Lower leg skin (tissue), 4 donors: ENCODE measurements at regions not wholly inside any gene's neighbourhood (a gene's known extent, or its start where the extent isn't known, plus 50 kb on each side); places are given as distances from the start of the nearest gene placed in this dataset.

Experiments
- DNase-seq, 2 donors: peaks; one replicate each; pipeline ENCODE4 v3.0.0-alpha.2; 2019; ENCODE audit warnings: low spot score in 2 of 2
- H3K4me3 ChIP-seq: fragments of 200-600 bp; sonication (generic); 2 replicates; pipeline ENCODE4 v1.5.1; 2017; ENCODE audit warnings: mild to moderate bottlenecking, low read depth; ENCODE audit not compliant: poor library complexity, severe bottlenecking
- CTCF ChIP-seq, 3 donors: fragments of 450-650 bp; IDR thresholded peaks; one replicate each; pipeline ENCODE4 v1.5.1; 2016; ENCODE audit warnings: antibody characterized with exemption in 3 of 3, mild to moderate bottlenecking in 3 of 3, moderate library complexity in 2 of 3
- POLR2A ChIP-seq, 2 donors: fragments of 450-650 bp; IDR thresholded peaks; one replicate each; pipeline ENCODE4 v1.6.1; 2016 to 2017; ENCODE audit warnings: antibody characterized with exemption in 2 of 2, mild to moderate bottlenecking in 1 of 2, moderate library complexity in 1 of 2
- WGBS, 2 donors: methylation state at CpG; one replicate each; pipeline ENCODE4 v1.1.5; 2018; 5-methylcytosine and 5-hydroxymethylcytosine counted together
- intact Hi-C: fragments of 100-400 bp; cut with DNase I; formaldehyde crosslinking; loops from one replicate; pipeline ENCODE4 v1.15.0; 2023; ENCODE audit warnings: low total_unique reads

- no peak overlapping the region for H3K4me3 ChIP-seq
- intact Hi-C loops: no loop called here
- TF ChIP-seq POLR2A (IDR thresholded peaks at IDR 0.05): no peak
- TF ChIP-seq CTCF (IDR thresholded peaks at IDR 0.05): no peak
- DNase-seq: no peak
- WGBS, 2 donors: 17 to 19% methylated on average over 1 of the region's 1 CpG
Observed at GRCh38 chr10:65135508-65135907, 1614.3 kb downstream of the REEP3 start.

- no peak overlapping the region for H3K4me3 ChIP-seq
- intact Hi-C loops: no loop called here
- no peak for DNase-seq
- WGBS, 2 donors: 55 to 57% methylated on average over 2 of the region's 2 CpGs
- TF ChIP-seq CTCF (IDR thresholded peaks at IDR 0.05): no peak
- TF ChIP-seq POLR2A (IDR thresholded peaks at IDR 0.05): no peak
Observed at GRCh38 chr10:65142641-65143435, 1621.6 kb downstream of the REEP3 start.

- TF ChIP-seq POLR2A (IDR thresholded peaks at IDR 0.05) (no peak), CTCF (IDR thresholded peaks at IDR 0.05) (no peak)
- H3K4me3 ChIP-seq: no peak overlapping the region
- DNase-seq: no peak
- WGBS, 2 donors: 93 to 96% methylated on average over 4 of the region's 4 CpGs
- intact Hi-C loops: no loop called here
Observed at GRCh38 chr10:65143723-65144122, 1622.5 kb downstream of the REEP3 start.

- no peak for DNase-seq
- 79 to 88% methylated on average over 1 of the region's 1 CpG for WGBS, 2 donors
- no peak overlapping the region for H3K4me3 ChIP-seq
- no peak for TF ChIP-seq POLR2A (IDR thresholded peaks at IDR 0.05)
- TF ChIP-seq CTCF (IDR thresholded peaks at IDR 0.05): no peak
- intact Hi-C loops: no loop called here
Observed at GRCh38 chr10:65149878-65150277, 1628.7 kb downstream of the REEP3 start.

- intact Hi-C loops: no loop called here
- DNase-seq: no peak
- TF ChIP-seq POLR2A (IDR thresholded peaks at IDR 0.05) (no peak), CTCF (IDR thresholded peaks at IDR 0.05) (no peak)
- no peak overlapping the region for H3K4me3 ChIP-seq
- 87 to 95% methylated on average over 4 of the region's 4 CpGs for WGBS, 2 donors
Observed at GRCh38 chr10:65166272-65166671, 1645.1 kb downstream of the REEP3 start.

GRCh38 chr10:65172249-65172648 lies 1651.0 kb downstream of the REEP3 start:
- no peak overlapping the region for H3K4me3 ChIP-seq
- WGBS, 2 donors: 80 to 85% methylated on average over 2 of the region's 2 CpGs
- TF ChIP-seq POLR2A (IDR thresholded peaks at IDR 0.05) (no peak), CTCF (IDR thresholded peaks at IDR 0.05) (no peak)
- intact Hi-C loops: no loop called here
- no peak for DNase-seq
